RWPE1 (cell line): ENCODE measurements at regions not wholly inside any gene's neighbourhood (a gene's known extent, or its start where the extent isn't known, plus 50 kb on each side); places are given as distances from the start of the nearest gene placed in this dataset.

Experiments used
- CTCF ChIA-PET: fragments of 350-600 bp; sonication (Branson Sonifier 250); formaldehyde crosslinking; extraction: SDS; loops from one replicate; lab custom pipeline; 2021; lab: Yijun Ruan, JAX
- POLR2A ChIA-PET: fragments of 400-600 bp; formaldehyde crosslinking; extraction: SDS; loops from one replicate; lab custom pipeline; 2020; ENCODE audit warnings: antibody characterized with exemption; ENCODE audit not compliant: low non-redundant PET; lab: Yijun Ruan, JAX
- DNase-seq: peaks from one replicate; pipeline ENCODE4 v3.0.0; 2012; ENCODE audit warnings: low spot score
- H3K27ac ChIP-seq: fragments of 450-650 bp; 2 replicates; pipeline ENCODE4 v1.5.1; 2017
- CTCF ChIP-seq: fragments of 450-650 bp; conservative IDR thresholded peaks from 2 replicates; pipeline ENCODE4 v1.5.1; 2017; ENCODE audit warnings: low read depth, mild to moderate bottlenecking

- ChIA-PET CTCF (no interaction called here), POLR2A (no interaction called here)
- H3K27ac ChIP-seq: no peak overlapping the region
- no peak for DNase-seq
- TF ChIP-seq CTCF: no peak
Measured at GRCh38 chr5:125717209-125717608, 706.0 kb upstream of the GRAMD2B start.

- CTCF ChIA-PET: no interaction called here
- no peak for TF ChIP-seq CTCF
- H3K27ac ChIP-seq: no peak overlapping the region
- POLR2A ChIA-PET: no interaction called here
- no peak for DNase-seq
Measured at GRCh38 chr5:125719681-125720347, 703.4 kb upstream of the GRAMD2B start.

- ChIA-PET POLR2A (no interaction called here), CTCF (no interaction called here)
- TF ChIP-seq CTCF: no peak
- no peak for DNase-seq
- no peak overlapping the region for H3K27ac ChIP-seq
Measured at GRCh38 chr5:125720348-125720685, 702.9 kb upstream of the GRAMD2B start.

- POLR2A ChIA-PET: no interaction called here
- no peak for TF ChIP-seq CTCF
Measured at GRCh38 chr5:125720721-125721120, 702.5 kb upstream of the GRAMD2B start.

GRCh38 chr5:125722550-125722949 lies 700.7 kb upstream of the GRAMD2B start:
- POLR2A ChIA-PET: no interaction called here
- CTCF ChIA-PET: no interaction called here
- DNase-seq: no peak
- TF ChIP-seq CTCF: no peak
- no peak overlapping the region for H3K27ac ChIP-seq

More at GRCh38 chr5:125720721-125721120, 702.5 kb upstream of the GRAMD2B start:
- no peak overlapping the region for H3K27ac ChIP-seq
- DNase-seq: no peak
- CTCF ChIA-PET: no interaction called here

- CTCF ChIA-PET: interaction anchor here (0.6 to 0.7 kb wide), 2 partner anchors 10 to 73 kb away, joined by 3 read pairs; no protein-coding TSS in a partner anchor
- no peak for TF ChIP-seq CTCF
- H3K27ac ChIP-seq: no peak overlapping the region
- no peak for DNase-seq
- POLR2A ChIA-PET: no interaction called here
Measured at GRCh38 chr5:125725691-125726090, 697.5 kb upstream of the GRAMD2B start.
